GM18498 (cell line): ENCODE measurements at regions not wholly inside any gene's neighbourhood (a gene's known extent, or its start where the extent isn't known, plus 50 kb on each side); places are given as distances from the start of the nearest gene placed in this dataset.

Experiments used
- ATAC-seq: cut with Tn5 transposase; IDR thresholded peaks from one replicate; pipeline ENCODE4 v1.9.1; 2021; ENCODE audit warnings: mild to moderate bottlenecking, moderate library complexity; ENCODE audit not compliant: unreplicated experiment

- ATAC-seq: no peak
These were observed 374.7 kb upstream of the ERCC4 start for GRCh38 chr16:13545271-13545670.

GRCh38 chr16:13550254-13550653 is 369.7 kb upstream of the ERCC4 start:
- no peak for ATAC-seq

GRCh38 chr16:13552062-13552959 is 367.6 kb upstream of the ERCC4 start:
- no peak for ATAC-seq

GRCh38 chr16:13552960-13553257 is 367.0 kb upstream of the ERCC4 start:
- ATAC-seq: no peak

GRCh38 chr16:13553453-13553985 is 366.4 kb upstream of the ERCC4 start:
- ATAC-seq: no peak

- ATAC-seq: no peak
These were observed 365.9 kb upstream of the ERCC4 start for GRCh38 chr16:13554005-13554404.

GRCh38 chr16:13554643-13555042 is 365.3 kb upstream of the ERCC4 start:
- no peak for ATAC-seq

- no peak for ATAC-seq
These were observed 362.5 kb upstream of the ERCC4 start for GRCh38 chr16:13557418-13557817.

GRCh38 chr16:13558752-13559151 is 361.2 kb upstream of the ERCC4 start:
- ATAC-seq: no peak

GRCh38 chr16:13559624-13560023 is 360.3 kb upstream of the ERCC4 start:
- no peak for ATAC-seq

- no peak for ATAC-seq
These were observed 359.8 kb upstream of the ERCC4 start for GRCh38 chr16:13560151-13560550.

- ATAC-seq: no peak
These were observed 358.5 kb upstream of the ERCC4 start for GRCh38 chr16:13561291-13562070.

- ATAC-seq: no peak
These were observed 351.2 kb upstream of the ERCC4 start for GRCh38 chr16:13568803-13569202.

- ATAC-seq: no peak
These were observed 350.0 kb upstream of the ERCC4 start for GRCh38 chr16:13569986-13570385.

- ATAC-seq: no peak
These were observed 348.9 kb upstream of the ERCC4 start for GRCh38 chr16:13571036-13571435.

GRCh38 chr16:13573903-13574302 is 346.1 kb upstream of the ERCC4 start:
- no peak for ATAC-seq

- no peak for ATAC-seq
These were observed 333.9 kb upstream of the ERCC4 start for GRCh38 chr16:13586051-13586450.

- ATAC-seq: no peak
These were observed 332.8 kb upstream of the ERCC4 start for GRCh38 chr16:13587181-13587580.

- no peak for ATAC-seq
These were observed 325.1 kb upstream of the ERCC4 start for GRCh38 chr16:13594823-13595222.

GRCh38 chr16:13606804-13607203 is 313.1 kb upstream of the ERCC4 start:
- no peak for ATAC-seq

- ATAC-seq: no peak
These were observed 312.7 kb upstream of the ERCC4 start for GRCh38 chr16:13607289-13607688.

GRCh38 chr16:13611596-13611995 is 308.4 kb upstream of the ERCC4 start:
- ATAC-seq: no peak
